GM12874 (cell line): ENCODE measurements at regions not wholly inside any gene's neighbourhood (a gene's known extent, or its start where the extent isn't known, plus 50 kb on each side); places are given as distances from the start of the nearest gene placed in this dataset.

Experiments
- TF ChIP-seq, protein P1 (sequence below): IDR thresholded peaks from 2 replicates; pipeline ENCODE4 v1.5.1; 2011; ENCODE audit warnings: low read depth, mild to moderate bottlenecking, control low read depth, low read length, moderate library complexity; ENCODE audit not compliant: insufficient read depth

- TF ChIP-seq, protein P1, sequence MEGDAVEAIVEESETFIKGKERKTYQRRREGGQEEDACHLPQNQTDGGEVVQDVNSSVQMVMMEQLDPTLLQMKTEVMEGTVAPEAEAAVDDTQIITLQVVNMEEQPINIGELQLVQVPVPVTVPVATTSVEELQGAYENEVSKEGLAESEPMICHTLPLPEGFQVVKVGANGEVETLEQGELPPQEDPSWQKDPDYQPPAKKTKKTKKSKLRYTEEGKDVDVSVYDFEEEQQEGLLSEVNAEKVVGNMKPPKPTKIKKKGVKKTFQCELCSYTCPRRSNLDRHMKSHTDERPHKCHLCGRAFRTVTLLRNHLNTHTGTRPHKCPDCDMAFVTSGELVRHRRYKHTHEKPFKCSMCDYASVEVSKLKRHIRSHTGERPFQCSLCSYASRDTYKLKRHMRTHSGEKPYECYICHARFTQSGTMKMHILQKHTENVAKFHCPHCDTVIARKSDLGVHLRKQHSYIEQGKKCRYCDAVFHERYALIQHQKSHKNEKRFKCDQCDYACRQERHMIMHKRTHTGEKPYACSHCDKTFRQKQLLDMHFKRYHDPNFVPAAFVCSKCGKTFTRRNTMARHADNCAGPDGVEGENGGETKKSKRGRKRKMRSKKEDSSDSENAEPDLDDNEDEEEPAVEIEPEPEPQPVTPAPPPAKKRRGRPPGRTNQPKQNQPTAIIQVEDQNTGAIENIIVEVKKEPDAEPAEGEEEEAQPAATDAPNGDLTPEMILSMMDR: no peak
Observed at GRCh38 chr16:86732621-86733295, 154.4 kb downstream of the FOXL1 start.

DNA sequence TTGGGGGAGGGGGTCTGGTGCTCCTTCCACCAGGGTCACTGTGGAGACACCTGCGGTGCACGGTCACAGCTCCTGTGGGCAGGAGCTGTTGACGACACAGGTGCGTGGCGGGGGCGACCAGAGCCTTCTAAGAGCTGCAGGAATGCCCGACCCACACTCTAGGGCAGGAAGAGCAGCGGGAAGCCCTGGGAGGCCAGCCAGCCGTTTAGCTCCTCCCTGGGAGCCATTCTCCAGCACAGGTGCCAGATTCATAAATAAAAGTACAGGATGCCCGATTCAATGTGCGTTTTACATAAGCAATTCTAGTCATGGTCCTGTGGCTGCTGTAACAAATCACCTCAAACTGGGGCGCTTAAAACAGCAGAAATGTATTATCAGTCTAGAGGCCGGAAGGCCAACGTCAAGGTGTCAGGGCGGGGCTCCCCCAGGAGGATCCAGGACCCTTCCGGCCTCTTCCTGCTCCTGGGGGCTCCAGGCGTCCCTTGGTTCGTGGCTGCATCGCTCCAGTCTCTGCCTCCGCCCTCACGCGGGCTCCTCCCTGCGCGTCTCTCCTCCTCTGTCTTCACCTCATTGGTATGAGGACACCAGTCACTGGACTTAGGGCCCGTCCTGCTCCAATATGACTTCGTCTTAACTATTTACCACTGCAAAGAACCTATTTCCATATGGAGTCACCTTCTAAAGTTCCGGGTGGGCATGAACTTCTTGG, 155.4 kb downstream of the FOXL1 start:
- TF ChIP-seq, protein P1: no peak

DNA sequence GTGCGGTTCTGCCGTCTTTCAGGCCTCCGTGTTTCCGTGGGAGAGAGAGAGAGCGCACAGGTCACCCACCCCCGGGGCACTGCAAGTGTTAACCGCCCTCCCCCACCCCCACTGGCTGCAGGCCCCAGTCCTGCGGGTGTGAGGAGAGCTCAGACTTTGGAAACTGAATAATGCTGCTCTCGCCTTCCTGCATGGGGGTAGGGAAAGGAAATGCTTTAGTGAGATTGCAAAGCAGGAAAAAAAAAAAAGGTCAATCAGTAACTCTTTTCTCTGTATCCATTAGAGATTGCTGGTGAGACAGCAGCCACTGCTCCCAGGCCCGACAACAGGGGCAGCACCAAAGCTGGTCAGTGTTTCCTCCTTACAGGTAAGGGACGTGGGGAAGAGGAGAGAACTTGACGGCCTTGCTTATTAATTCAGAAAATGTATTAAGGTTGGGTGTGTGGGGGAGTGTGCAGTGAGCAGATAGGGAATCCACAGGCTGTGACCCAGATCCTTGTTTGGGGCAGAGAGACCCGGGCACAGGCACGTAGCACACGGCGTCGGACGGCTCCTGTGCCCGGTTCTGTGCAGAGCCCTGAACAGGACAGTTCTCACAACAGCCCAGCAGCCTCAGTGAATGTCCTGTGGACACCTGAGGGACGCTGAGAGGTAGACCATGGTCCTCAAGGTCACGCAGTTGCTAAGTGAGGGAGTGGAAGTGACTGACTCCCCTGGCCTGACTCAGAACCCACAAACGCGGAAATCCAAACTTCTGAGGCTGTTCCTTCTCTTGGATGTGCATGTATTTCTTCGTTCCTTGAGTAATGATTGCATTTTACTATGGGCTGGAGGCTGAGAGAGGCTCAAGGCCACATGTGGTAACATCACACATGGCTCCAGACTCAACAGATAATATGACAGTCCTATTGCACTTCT, 156.5 kb downstream of the FOXL1 start:
- TF ChIP-seq, protein P1: no peak

GRCh38 chr16:86735727-86736126, 157.4 kb downstream of the FOXL1 start:
- TF ChIP-seq, protein P1: no peak

- TF ChIP-seq, protein P1: no peak
Observed at GRCh38 chr16:86736502-86736901, 158.2 kb downstream of the FOXL1 start.

- TF ChIP-seq, protein P1: no peak
Observed at GRCh38 chr16:86737083-86737482, 158.7 kb downstream of the FOXL1 start.

DNA sequence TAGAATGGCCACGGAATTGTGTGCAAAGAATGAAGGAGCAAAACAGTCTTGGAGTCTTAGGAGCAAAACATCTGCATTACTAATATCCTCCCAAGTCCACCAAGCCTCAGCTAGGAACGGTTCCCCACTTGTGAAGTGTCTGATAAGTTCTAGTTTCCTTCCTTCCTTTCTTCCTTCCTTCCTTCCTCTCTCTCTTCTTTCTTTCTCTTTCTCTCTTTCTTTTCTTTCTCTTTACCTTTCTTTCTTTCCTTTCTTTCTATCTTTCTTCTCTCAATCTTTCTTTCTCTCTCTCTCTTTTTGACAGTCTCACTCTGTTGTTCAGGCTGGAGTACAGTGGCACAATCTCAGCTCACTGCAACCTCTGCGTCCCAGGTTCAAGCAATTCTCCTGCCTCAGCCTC, 160.8 kb downstream of the FOXL1 start:
- TF ChIP-seq, protein P1: no peak
